Liver (tissue), 3 donors: ENCODE measurements at regions not wholly inside any gene's neighbourhood (a gene's known extent, or its start where the extent isn't known, plus 50 kb on each side); places are given as distances from the start of the nearest gene placed in this dataset.

Experiments
- NR2F2 ChIP-seq: IDR thresholded peaks from 2 replicates; pipeline ENCODE4 v1.6.1; 2016; ENCODE audit warnings: antibody characterized with exemption
- RAD21 ChIP-seq, 2 donors: IDR thresholded peaks; 2 replicates each; pipeline ENCODE4 v1.6.1; 2016; ENCODE audit warnings: antibody characterized with exemption in 2 of 2, mild to moderate bottlenecking in 2 of 2
- REST ChIP-seq: IDR thresholded peaks from 2 replicates; pipeline ENCODE4 v1.6.1; 2016; ENCODE audit warnings: antibody characterized with exemption, mild to moderate bottlenecking
- TAF1 ChIP-seq: conservative IDR thresholded peaks from 2 replicates; pipeline ENCODE4 v1.6.1; 2016; ENCODE audit warnings: antibody characterized with exemption, mild to moderate bottlenecking
- YY1 ChIP-seq: IDR thresholded peaks from 2 replicates; pipeline ENCODE4 v1.6.1; 2016; ENCODE audit warnings: antibody characterized with exemption, mild to moderate bottlenecking
- TF ChIP-seq, protein P1 (sequence below): IDR thresholded peaks from 2 replicates; pipeline ENCODE4 v1.6.1; 2016; ENCODE audit warnings: antibody characterized with exemption
- TF ChIP-seq, protein P2 (sequence below): fragments of 150-350 bp; IDR thresholded peaks from 2 replicates; pipeline ENCODE4 v1.5.1; 2017; ENCODE audit warnings: improper control_type of control experiment, low read depth, low read length; ENCODE audit not compliant: missing input control
- donor health status: healthy.
- donor health status: healthy.

- TF ChIP-seq REST, result no peak
- no peak for TF ChIP-seq YY1
- TF ChIP-seq, protein P1, sequence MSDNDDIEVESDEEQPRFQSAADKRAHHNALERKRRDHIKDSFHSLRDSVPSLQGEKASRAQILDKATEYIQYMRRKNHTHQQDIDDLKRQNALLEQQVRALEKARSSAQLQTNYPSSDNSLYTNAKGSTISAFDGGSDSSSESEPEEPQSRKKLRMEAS, result no peak
- TF ChIP-seq, protein P2, sequence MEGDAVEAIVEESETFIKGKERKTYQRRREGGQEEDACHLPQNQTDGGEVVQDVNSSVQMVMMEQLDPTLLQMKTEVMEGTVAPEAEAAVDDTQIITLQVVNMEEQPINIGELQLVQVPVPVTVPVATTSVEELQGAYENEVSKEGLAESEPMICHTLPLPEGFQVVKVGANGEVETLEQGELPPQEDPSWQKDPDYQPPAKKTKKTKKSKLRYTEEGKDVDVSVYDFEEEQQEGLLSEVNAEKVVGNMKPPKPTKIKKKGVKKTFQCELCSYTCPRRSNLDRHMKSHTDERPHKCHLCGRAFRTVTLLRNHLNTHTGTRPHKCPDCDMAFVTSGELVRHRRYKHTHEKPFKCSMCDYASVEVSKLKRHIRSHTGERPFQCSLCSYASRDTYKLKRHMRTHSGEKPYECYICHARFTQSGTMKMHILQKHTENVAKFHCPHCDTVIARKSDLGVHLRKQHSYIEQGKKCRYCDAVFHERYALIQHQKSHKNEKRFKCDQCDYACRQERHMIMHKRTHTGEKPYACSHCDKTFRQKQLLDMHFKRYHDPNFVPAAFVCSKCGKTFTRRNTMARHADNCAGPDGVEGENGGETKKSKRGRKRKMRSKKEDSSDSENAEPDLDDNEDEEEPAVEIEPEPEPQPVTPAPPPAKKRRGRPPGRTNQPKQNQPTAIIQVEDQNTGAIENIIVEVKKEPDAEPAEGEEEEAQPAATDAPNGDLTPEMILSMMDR, result no peak
- TF ChIP-seq RAD21 (IDR thresholded peaks at IDR 0.05), result no peak
- no peak for TF ChIP-seq NR2F2
- no peak for TF ChIP-seq TAF1
These were observed 685.3 kb downstream of the KCNA4 start for GRCh38 chr11:29331451-29332010.
